Uterus (tissue), 2 donors: ENCODE measurements at regions not wholly inside any gene's neighbourhood (a gene's known extent, or its start where the extent isn't known, plus 50 kb on each side); places are given as distances from the start of the nearest gene placed in this dataset.

Source experiments
- CTCF ChIP-seq, 4 experiments: fragments of 200-600 bp in 2 of 4; fragments of 450-650 bp in 2 of 4; sonication (generic) in 2 of 4; IDR thresholded peaks; one replicate each; pipeline ENCODE4 v1.5.1; 2016 to 2019; ENCODE audit warnings: antibody characterized with exemption in 4 of 4, mild to moderate bottlenecking in 2 of 4, moderate library complexity in 1 of 4
- POLR2A ChIP-seq, 2 donors: fragments of 450-650 bp; IDR thresholded peaks; one replicate each; pipeline ENCODE4 v1.6.1; 2016; ENCODE audit warnings: antibody characterized with exemption in 2 of 2, mild to moderate bottlenecking in 1 of 2, moderate library complexity in 1 of 2

- TF ChIP-seq POLR2A (IDR thresholded peaks at IDR 0.05) (no peak), CTCF (IDR thresholded peaks at IDR 0.05) (no peak)
Measured at GRCh38 chr9:97110696-97111095, 71.8 kb upstream of the CTSV start.
